Gastroesophageal sphincter (tissue), 4 donors: ENCODE measurements at regions not wholly inside any gene's neighbourhood (a gene's known extent, or its start where the extent isn't known, plus 50 kb on each side); places are given as distances from the start of the nearest gene placed in this dataset.

Source experiments
- ATAC-seq: fragments of 150-250 bp; one replicate; pipeline ENCODE4 v1.9.1; 2016; ENCODE audit warnings: mild to moderate bottlenecking, moderate library complexity
- H3K27ac ChIP-seq, 4 donors: fragments of 200-600 bp; sonication (generic) in 3 of 4; 1 replicate in 3 of 4; 2 replicates in 1 of 4; pipeline ENCODE4 v1.5.1; 2016 to 2019
- H3K27me3 ChIP-seq: fragments of 200-600 bp; sonication (generic); one replicate; pipeline ENCODE4 v1.5.1; 2019
- H3K36me3 ChIP-seq, 2 donors: fragments of 200-600 bp; sonication (generic); one replicate each; pipeline ENCODE4 v1.5.1; 2019; ENCODE audit warnings: control low read depth in 1 of 2
- H3K4me1 ChIP-seq, 3 donors: fragments of 200-600 bp; sonication (generic); 1 replicate in 2 of 3; 2 replicates in 1 of 3; pipeline ENCODE4 v1.5.1; 2016 to 2019; ENCODE audit warnings: control low read depth in 2 of 3
- H3K4me3 ChIP-seq, 2 donors: fragments of 200-600 bp; sonication (generic); one replicate each; pipeline ENCODE4 v1.5.1; 2019; ENCODE audit warnings: mild to moderate bottlenecking in 1 of 2, moderate library complexity in 1 of 2
- H3K9me3 ChIP-seq, 3 donors: fragments of 200-600 bp; sonication (generic); one replicate each; pipeline ENCODE4 v1.5.1; 2017 to 2019; ENCODE audit warnings: control low read depth in 2 of 3
- EP300 ChIP-seq: sonication (generic); formaldehyde crosslinking; IDR thresholded peaks from one replicate; pipeline ENCODE4 v1.6.1; 2017; ENCODE audit warnings: antibody characterized with exemption, mild to moderate bottlenecking
- POLR2A ChIP-seq, 2 donors: fragments of 450-650 bp; IDR thresholded peaks; one replicate each; pipeline ENCODE4 v1.6.1; 2017; ENCODE audit warnings: antibody characterized with exemption in 2 of 2, mild to moderate bottlenecking in 2 of 2, moderate library complexity in 1 of 2
- POLR2AphosphoS5 ChIP-seq: sonication (generic); formaldehyde crosslinking; IDR thresholded peaks from one replicate; pipeline ENCODE4 v1.6.1; 2017; ENCODE audit warnings: antibody characterized with exemption
- WGBS, 2 donors: methylation state at CpG; one replicate each; pipeline ENCODE4 v1.1.5; 2018; ENCODE audit warnings: low coverage in 1 of 2; 5-methylcytosine and 5-hydroxymethylcytosine counted together
- TF ChIP-seq, protein P1 (sequence below), 4 experiments: fragments of 200-600 bp in 2 of 4; fragments of 450-650 bp in 2 of 4; sonication (generic) in 1 of 4; IDR thresholded peaks; one replicate each; pipeline ENCODE4 v1.5.1; 2017 to 2019; ENCODE audit warnings: antibody characterized with exemption in 4 of 4, mild to moderate bottlenecking in 2 of 4, moderate library complexity in 2 of 4

DNA sequence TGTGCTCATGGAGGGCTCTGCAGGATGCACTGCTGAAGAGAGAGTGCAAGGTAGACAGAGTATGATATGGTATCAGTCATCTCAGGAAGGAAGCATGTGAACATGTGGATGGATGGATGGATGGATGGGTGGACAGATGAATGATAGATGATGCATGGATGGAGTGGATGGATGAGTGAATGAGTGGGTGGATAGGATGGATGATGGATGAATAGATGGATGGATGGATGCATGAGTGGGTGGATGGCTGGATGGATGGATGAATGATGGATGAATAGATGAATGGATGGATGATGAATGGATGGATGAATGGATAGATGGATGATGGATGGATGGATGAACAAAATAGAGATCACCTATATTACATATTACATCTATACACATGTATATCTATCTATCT, 341.3 kb downstream of the DRD1 start:
- no peak for TF ChIP-seq EP300
- TF ChIP-seq, protein P1, sequence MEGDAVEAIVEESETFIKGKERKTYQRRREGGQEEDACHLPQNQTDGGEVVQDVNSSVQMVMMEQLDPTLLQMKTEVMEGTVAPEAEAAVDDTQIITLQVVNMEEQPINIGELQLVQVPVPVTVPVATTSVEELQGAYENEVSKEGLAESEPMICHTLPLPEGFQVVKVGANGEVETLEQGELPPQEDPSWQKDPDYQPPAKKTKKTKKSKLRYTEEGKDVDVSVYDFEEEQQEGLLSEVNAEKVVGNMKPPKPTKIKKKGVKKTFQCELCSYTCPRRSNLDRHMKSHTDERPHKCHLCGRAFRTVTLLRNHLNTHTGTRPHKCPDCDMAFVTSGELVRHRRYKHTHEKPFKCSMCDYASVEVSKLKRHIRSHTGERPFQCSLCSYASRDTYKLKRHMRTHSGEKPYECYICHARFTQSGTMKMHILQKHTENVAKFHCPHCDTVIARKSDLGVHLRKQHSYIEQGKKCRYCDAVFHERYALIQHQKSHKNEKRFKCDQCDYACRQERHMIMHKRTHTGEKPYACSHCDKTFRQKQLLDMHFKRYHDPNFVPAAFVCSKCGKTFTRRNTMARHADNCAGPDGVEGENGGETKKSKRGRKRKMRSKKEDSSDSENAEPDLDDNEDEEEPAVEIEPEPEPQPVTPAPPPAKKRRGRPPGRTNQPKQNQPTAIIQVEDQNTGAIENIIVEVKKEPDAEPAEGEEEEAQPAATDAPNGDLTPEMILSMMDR (IDR thresholded peaks at IDR 0.05), result no peak
- TF ChIP-seq POLR2AphosphoS5, result no peak
- Histone ChIP-seq H3K4me3 (no peak overlapping the region), H3K27ac (no peak overlapping the region), H3K27me3 (peaks cover 19% of the 10 kb centered on the region), H3K9me3 (no peaks in the 10 kb centered on the region), H3K36me3 (no peaks in the 10 kb centered on the region), H3K4me1 (no peaks in the 10 kb centered on the region)
- ATAC-seq, result no peak

DNA sequence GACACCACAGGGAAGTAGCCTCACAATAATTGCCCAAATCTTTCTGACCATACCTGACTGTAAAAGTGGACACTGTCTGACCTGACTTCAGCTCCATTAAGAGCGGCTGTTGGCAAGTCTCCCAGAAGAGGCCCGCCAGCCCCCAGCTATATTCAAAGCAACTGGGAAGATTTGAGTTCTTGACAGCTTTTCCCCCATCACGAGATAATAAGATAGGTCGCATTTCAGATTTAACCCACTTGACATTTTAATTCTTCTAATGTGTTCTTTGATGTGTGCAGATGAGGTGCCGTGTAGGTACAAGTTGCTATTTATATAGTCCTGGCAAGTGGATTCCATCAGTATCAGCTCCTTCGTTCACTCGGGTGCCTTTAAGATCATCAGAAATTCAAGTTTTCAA, 345.7 kb downstream of the DRD1 start:
- ATAC-seq, result no peak
- H3K4me1 ChIP-seq, result no peaks in the 10 kb centered on the region
- no peak overlapping the region for H3K4me3 ChIP-seq
- no peaks in the 10 kb centered on the region for H3K36me3 ChIP-seq
- TF ChIP-seq, protein P1 (IDR thresholded peaks at IDR 0.05), result no peak
- TF ChIP-seq POLR2AphosphoS5, result no peak
- TF ChIP-seq EP300, result no peak
- TF ChIP-seq POLR2A (IDR thresholded peaks at IDR 0.05), result no peak
- H3K27me3 ChIP-seq, result peaks cover 16% of the 10 kb centered on the region
- 13 to 35% methylated on average over 7 of the region's 7 CpGs for WGBS, 2 donors
- H3K9me3 ChIP-seq, result no peaks in the 10 kb centered on the region
- H3K27ac ChIP-seq, result no peak overlapping the region

DNA sequence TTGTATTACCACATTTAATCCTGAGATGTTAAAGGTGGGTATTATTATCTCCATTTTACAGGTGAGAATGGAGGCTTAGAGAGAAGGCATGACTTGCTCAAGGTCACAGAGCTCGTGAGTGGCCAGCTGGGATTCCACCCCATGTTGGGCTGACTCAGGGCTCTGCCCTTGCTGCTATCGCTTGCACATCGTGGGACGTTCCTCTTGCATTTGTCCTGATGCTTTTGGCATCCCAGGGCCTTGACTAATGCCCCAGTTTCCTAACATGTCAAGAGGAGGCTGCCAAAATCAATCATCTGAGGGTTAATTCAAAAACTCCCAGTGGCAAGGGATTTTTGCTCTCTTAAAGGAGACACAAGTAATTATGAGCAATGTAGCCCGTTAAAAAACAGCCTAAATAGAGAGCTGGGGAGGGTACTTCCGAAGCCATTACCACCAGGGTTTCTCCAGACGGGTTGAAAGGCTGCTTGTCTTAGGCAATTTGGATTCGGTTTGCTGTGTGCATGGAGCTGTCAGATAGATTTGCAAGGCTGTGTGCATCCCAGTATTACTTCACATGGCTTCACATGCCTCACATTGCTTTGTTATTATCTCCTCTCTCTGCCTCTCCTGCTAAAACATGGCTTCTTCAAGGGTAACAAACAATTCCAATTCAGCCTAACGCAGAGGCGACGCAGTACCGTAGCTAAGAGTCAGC, 347.4 kb downstream of the DRD1 start:
- peaks cover 27% of the 10 kb centered on the region for H3K27me3 ChIP-seq
- TF ChIP-seq, protein P1 (IDR thresholded peaks at IDR 0.05), result no peak
- TF ChIP-seq POLR2AphosphoS5, result no peak
- H3K27ac ChIP-seq, result no peak overlapping the region
- no peaks in the 10 kb centered on the region for H3K36me3 ChIP-seq
- ATAC-seq, result no peak
- WGBS, 2 donors, result 74 to 78% methylated on average over 9 to 10 of the region's 12 CpGs
- no peaks in the 10 kb centered on the region for H3K4me1 ChIP-seq
- H3K4me3 ChIP-seq, result no peak overlapping the region
- H3K9me3 ChIP-seq, result no peaks in the 10 kb centered on the region

DNA sequence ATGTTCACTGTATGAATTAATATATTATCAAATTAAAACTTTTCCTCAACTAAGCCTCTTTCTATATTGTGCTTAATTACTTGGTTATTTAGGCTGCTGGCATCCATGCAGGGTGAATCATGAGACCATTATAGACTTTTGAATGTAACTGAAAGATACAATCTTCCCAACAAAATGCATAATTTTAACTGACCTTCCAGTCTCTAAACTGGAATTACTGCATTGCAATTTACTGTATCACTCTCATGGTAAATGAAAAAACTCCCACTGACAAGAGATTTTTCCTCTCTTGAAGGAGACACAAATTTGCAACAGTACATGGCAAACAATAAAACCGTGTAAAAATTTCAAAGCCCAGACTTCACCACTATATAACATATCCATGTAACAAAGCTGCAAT, 349.5 kb downstream of the DRD1 start:
- TF ChIP-seq POLR2AphosphoS5 (no peak), EP300 (no peak), POLR2A (IDR thresholded peaks at IDR 0.05) (no peak)
- TF ChIP-seq, protein P1 (IDR thresholded peaks at IDR 0.05), result no peak
- Histone ChIP-seq H3K9me3 (no peaks in the 10 kb centered on the region), H3K4me1 (no peaks in the 10 kb centered on the region), H3K27ac (no peak overlapping the region), H3K4me3 (no peak overlapping the region), H3K36me3 (no peaks in the 10 kb centered on the region), H3K27me3 (peaks cover 15% of the 10 kb centered on the region)
- no peak for ATAC-seq
- WGBS, 2 donors, result 60 to 67% methylated on average over 1 of the region's 1 CpG

DNA sequence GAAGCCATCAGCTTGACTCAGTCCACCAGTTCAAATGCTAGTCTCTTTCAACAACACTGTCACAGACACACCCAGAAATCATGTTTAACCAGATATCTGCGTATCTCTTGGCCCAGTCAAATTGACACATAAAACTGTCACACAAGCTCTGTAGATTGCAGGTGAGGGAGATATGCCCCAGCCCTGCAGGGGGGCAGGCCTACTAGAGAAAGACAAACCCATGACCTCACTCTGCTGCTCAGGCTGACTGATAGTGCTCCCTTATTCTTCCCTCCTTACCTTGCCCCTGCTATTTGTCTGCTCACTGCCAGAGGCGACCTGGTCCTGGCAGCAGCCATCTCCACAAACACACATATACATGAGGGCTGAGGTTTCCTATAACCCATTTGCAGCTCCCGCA, 351.3 kb downstream of the DRD1 start:
- H3K4me1 ChIP-seq, result no peaks in the 10 kb centered on the region
- H3K9me3 ChIP-seq, result no peaks in the 10 kb centered on the region
- no peak overlapping the region for H3K4me3 ChIP-seq
- TF ChIP-seq POLR2AphosphoS5, result no peak
- TF ChIP-seq POLR2A (IDR thresholded peaks at IDR 0.05), result no peak
- TF ChIP-seq, protein P1 (IDR thresholded peaks at IDR 0.05), result no peak
- TF ChIP-seq EP300, result no peak
- H3K36me3 ChIP-seq, result no peaks in the 10 kb centered on the region
- peaks cover 15% of the 10 kb centered on the region for H3K27me3 ChIP-seq
- WGBS, 2 donors, result 50 to 83% methylated on average over 1 to 2 of the region's 3 CpGs
- no peak for ATAC-seq
- H3K27ac ChIP-seq, result no peak overlapping the region
